ENCODE measurements at regions not wholly inside any gene's neighbourhood (a gene's known extent, or its start where the extent isn't known, plus 50 kb on each side); places are given as distances from the start of the nearest gene placed in this dataset.

- no peaks in the 10 kb centered on the region for H3K27me3 ChIP-seq (ENCODE audit: insufficient read depth)
- no peak overlapping the region for H3K4me2 ChIP-seq
- peaks cover 41% of the 10 kb centered on the region for H3K4me1 Mint-ChIP-seq
- peaks cover 17% of the 10 kb centered on the region for H3K27me3 Mint-ChIP-seq (ENCODE audit: insufficient read depth, low read depth, poor library complexity)
- peaks cover 41% of the 10 kb centered on the region for H3K4me1 ChIP-seq (ENCODE audit: insufficient read depth)
- H3K4me3 Mint-ChIP-seq = no peak overlapping the region
- DNase-seq (ENCODE audit: low spot score) = no peak
- H3F3A ChIP-seq (replicated peaks; ENCODE audit: low read depth) = no peaks in the 10 kb centered on the region
- no peaks in the 10 kb centered on the region for H3K9me3 Mint-ChIP-seq
- H4K20me1 ChIP-seq (replicated peaks; ENCODE audit: insufficient read depth) = no peaks in the 10 kb centered on the region
- TF ChIP-seq STAT1 (IDR thresholded peaks at IDR 0.05; ENCODE audit: unreplicated experiment) = no peak
- TF ChIP-seq ZNF331 (CRISPR knock-in tag; IDR thresholded peaks at IDR 0.05; ENCODE audit: low read depth) = no peak
- TF ChIP-seq EZH2 (IDR thresholded peaks at IDR 0.05; ENCODE audit: low read depth, unreplicated experiment) = no peak
- no peak for TF ChIP-seq EZH2phosphoT487 (IDR thresholded peaks at IDR 0.05; ENCODE audit: unreplicated experiment)
- TF ChIP-seq REST (IDR thresholded peaks at IDR 0.05; ENCODE audit: unreplicated experiment) = no peak
- TF ChIP-seq ZNF114 (CRISPR knock-in tag; IDR thresholded peaks at IDR 0.05) = no peak
- TF ChIP-seq ETS1 (IDR thresholded peaks at IDR 0.05) = no peak
- no peak for TF ChIP-seq ZNF462 (CRISPR knock-in tag; IDR thresholded peaks at IDR 0.05)
- no peak for TF ChIP-seq CTCF (conservative IDR thresholded peaks at IDR 0.05; ENCODE audit: low read depth in 2 of 2)
- TF ChIP-seq POLR2AphosphoS5 (IDR thresholded peaks at IDR 0.05; ENCODE audit: low read depth) = no peak
- TF ChIP-seq JUNB (IDR thresholded peaks at IDR 0.05; ENCODE audit: unreplicated experiment) = no peak
- no peak for TF ChIP-seq NANOG (IDR thresholded peaks at IDR 0.05; ENCODE audit: borderline replicate concordance)
- no peak for TF ChIP-seq CREB1 (CRISPR knock-in tag; IDR thresholded peaks at IDR 0.05; ENCODE audit: low read depth)
- H3K79me2 ChIP-seq (replicated peaks; ENCODE audit: insufficient read depth) = peaks cover 4% of the 10 kb centered on the region; the same call in 1 of the 2 replicates
- H3K36me3 Mint-ChIP-seq (ENCODE audit: low read depth) = no peaks in the 10 kb centered on the region
- H3K9me2 ChIP-seq (ENCODE audit: insufficient read depth) = no peaks in the 10 kb centered on the region
- no peak overlapping the region for H2AFZ ChIP-seq
- ATAC-seq = no peak
- no peak overlapping the region for H3K27ac ChIP-seq (ENCODE audit: low read depth)
- H3K36me3 ChIP-seq (ENCODE audit: insufficient read depth) = no peaks in the 10 kb centered on the region
- no peak overlapping the region for H3K27ac Mint-ChIP-seq
- no peak overlapping the region for H3K4me3 ChIP-seq
Measured at GRCh38 chr1:201692555-201693394, 136.2 kb upstream of the IPO9 start.
